ENCODE measurements at regions not wholly inside any gene's neighbourhood (a gene's known extent, or its start where the extent isn't known, plus 50 kb on each side); places are given as distances from the start of the nearest gene placed in this dataset.

- DNase-seq (ENCODE audit: low read depth in 2 of 2, low spot score in 1 of 2) = peak; percentile 26 to 32
Measured at GRCh38 chr10:42932735-42933447, 144.0 kb upstream of the RET start.

GRCh38 chr10:42933448-42934340 is 143.2 kb upstream of the RET start:
- no peak for DNase-seq (ENCODE audit: low read depth in 2 of 2, low spot score in 1 of 2)

GRCh38 chr10:42934351-42934811 is 142.5 kb upstream of the RET start:
- DNase-seq (ENCODE audit: low read depth in 2 of 2, low spot score in 1 of 2) = no peak

GRCh38 chr10:42934842-42935241 is 142.0 kb upstream of the RET start:
- DNase-seq (ENCODE audit: low read depth in 2 of 2, low spot score in 1 of 2) = no peak

GRCh38 chr10:42935466-42935865 is 141.4 kb upstream of the RET start:
- DNase-seq (ENCODE audit: low read depth in 2 of 2, low spot score in 1 of 2) = no peak

GRCh38 chr10:42936580-42936979 is 140.3 kb upstream of the RET start:
- DNase-seq (ENCODE audit: low read depth in 2 of 2, low spot score in 1 of 2) = no peak

GRCh38 chr10:42937048-42937447 is 139.8 kb upstream of the RET start:
- no peak for DNase-seq (ENCODE audit: low read depth in 2 of 2, low spot score in 1 of 2)

- no peak for DNase-seq (ENCODE audit: low read depth in 2 of 2, low spot score in 1 of 2)
Measured at GRCh38 chr10:42937649-42938180, 139.2 kb upstream of the RET start.

- no peak for DNase-seq (ENCODE audit: low read depth in 2 of 2, low spot score in 1 of 2)
Measured at GRCh38 chr10:42938351-42938750, 138.5 kb upstream of the RET start.

GRCh38 chr10:42939237-42939636 is 137.6 kb upstream of the RET start:
- DNase-seq (ENCODE audit: low read depth in 2 of 2, low spot score in 1 of 2) = no peak

- no peak for DNase-seq (ENCODE audit: low read depth in 2 of 2, low spot score in 1 of 2)
Measured at GRCh38 chr10:42939685-42940366, 137.0 kb upstream of the RET start.

- DNase-seq (ENCODE audit: low read depth in 2 of 2, low spot score in 1 of 2) = no peak
Measured at GRCh38 chr10:42940487-42941294, 136.2 kb upstream of the RET start.

- no peak for DNase-seq (ENCODE audit: low read depth in 2 of 2, low spot score in 1 of 2)
Measured at GRCh38 chr10:42941295-42941644, 135.6 kb upstream of the RET start.

GRCh38 chr10:42941790-42942189 is 135.1 kb upstream of the RET start:
- no peak for DNase-seq (ENCODE audit: low read depth in 2 of 2, low spot score in 1 of 2)

- no peak for DNase-seq (ENCODE audit: low read depth in 2 of 2, low spot score in 1 of 2)
Measured at GRCh38 chr10:42942279-42942950, 134.5 kb upstream of the RET start.

GRCh38 chr10:42943025-42943818 is 133.6 kb upstream of the RET start:
- DNase-seq (ENCODE audit: low read depth in 2 of 2, low spot score in 1 of 2) = no peak

GRCh38 chr10:42948040-42948439 is 128.8 kb upstream of the RET start:
- no peak for DNase-seq (ENCODE audit: low read depth in 2 of 2, low spot score in 1 of 2)

- no peak for DNase-seq (ENCODE audit: low read depth in 2 of 2, low spot score in 1 of 2)
Measured at GRCh38 chr10:42949287-42949686, 127.6 kb upstream of the RET start.
